ENCODE measurements at regions not wholly inside any gene's neighbourhood (a gene's known extent, or its start where the extent isn't known, plus 50 kb on each side); places are given as distances from the start of the nearest gene placed in this dataset.
A peak's percentile ranks its signal among the peaks of the same experiment; 100 is the strongest.

- TF ChIP-seq CTCF (IDR thresholded peaks at IDR 0.05) = no peak
- TF ChIP-seq POLR2A (IDR thresholded peaks at IDR 0.05) = peak in 1 of 2 donors; percentile 8
Measured at GRCh38 chr10:3887885-3888476, 103.0 kb upstream of the KLF6 start.

Measured in thyroid gland (tissue), 4 donors.